NCI-H226 (cell line): ENCODE measurements at regions not wholly inside any gene's neighbourhood (a gene's known extent, or its start where the extent isn't known, plus 50 kb on each side); places are given as distances from the start of the nearest gene placed in this dataset.

Source experiments
- DNase-seq: peaks from one replicate; pipeline ENCODE4 v3.0.0-alpha.2; 2015

DNA sequence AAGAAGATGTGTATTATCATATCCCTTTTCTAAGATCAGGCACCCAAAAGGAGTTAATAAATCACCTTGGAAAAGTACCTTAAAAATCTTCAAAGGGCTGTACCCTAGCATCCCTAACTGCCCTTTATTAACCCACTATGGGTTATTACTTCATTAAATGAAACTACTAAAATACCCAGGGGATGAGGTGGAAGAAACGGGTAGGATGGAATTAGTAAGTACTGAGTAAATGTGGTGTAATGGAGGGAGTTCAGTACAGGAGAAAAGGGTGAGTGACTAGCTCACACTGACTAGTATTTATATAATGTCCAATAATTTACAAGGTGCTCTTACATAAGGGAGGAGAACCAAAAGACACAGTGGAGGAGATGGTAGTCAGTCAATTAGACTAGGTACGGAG is 51.0 kb upstream of the RASGEF1B start:
- no peak for DNase-seq

DNA sequence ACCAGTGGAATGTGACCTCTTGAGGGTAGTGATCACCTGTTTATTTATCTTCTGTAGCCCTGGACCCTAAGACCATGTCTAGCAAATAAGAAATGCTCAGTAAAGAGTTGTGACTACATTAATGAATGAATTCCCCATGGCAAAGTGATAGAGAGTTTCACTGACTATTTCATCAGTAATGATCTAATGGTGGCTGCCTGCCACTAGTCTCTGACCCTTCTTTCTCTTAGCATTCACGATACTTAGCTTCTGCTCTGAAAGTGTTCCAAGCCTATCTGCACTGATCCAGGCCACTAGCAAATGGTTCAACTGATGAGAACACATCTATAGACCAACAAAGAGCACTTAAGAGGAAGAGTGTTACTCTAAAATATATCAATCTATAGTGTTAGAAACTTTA is 50.0 kb upstream of the RASGEF1B start:
- DNase-seq: no peak
